ENCODE measurements at regions not wholly inside any gene's neighbourhood (a gene's known extent, or its start where the extent isn't known, plus 50 kb on each side); places are given as distances from the start of the nearest gene placed in this dataset.

DNA sequence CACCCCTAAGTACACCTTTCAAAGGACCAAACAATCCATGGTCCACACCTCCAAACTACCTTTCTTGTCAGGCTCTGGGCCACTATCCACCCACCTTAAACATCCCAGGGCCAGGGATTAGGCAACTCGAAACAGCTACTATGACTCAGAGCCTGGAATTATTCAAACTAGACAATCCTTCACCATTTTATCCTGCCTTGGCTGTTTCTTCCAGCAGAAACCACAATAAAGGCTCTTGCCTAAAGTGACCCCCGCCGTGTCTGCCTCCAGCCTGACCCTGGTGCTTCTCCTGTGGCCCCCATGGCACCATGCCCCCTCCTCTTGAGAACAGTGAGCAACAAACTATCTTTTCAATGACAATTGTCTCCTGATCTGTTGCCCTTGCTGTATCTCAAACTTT, 195.5 kb downstream of the EPM2A start:
- H3K4me1 ChIP-seq (ENCODE audit: insufficient read depth, low read length), result no peaks in the 10 kb centered on the region
- H2BK20ac ChIP-seq (ENCODE audit: low read depth, low read length, poor library complexity, severe bottlenecking), result no peak overlapping the region
- no peak overlapping the region for H3K9ac ChIP-seq (ENCODE audit: extremely low read depth, insufficient read length, low read length)
- H3T11ph ChIP-seq (ENCODE audit: low read length), result no peak overlapping the region
- no CpG with 5 or more reads among the region's 3 CpGs for WGBS (ENCODE audit: extremely low coverage, insufficient read length, low lambda C conversion rate)
- Mint-ChIP-seq H3K27ac (no peak overlapping the region), H3K27me3 (ENCODE audit: low read depth) (peaks cover 27% of the 10 kb centered on the region), H3K4me3 (no peak overlapping the region), H3K9me3 (no peaks in the 10 kb centered on the region), H3K4me1 (peaks cover 5% of the 10 kb centered on the region in 2 experiments; a peak in 1 of 4 replicates), H3K36me3 (ENCODE audit: insufficient read depth in 1 of 3, low read depth in 3 of 3) (no peaks in the 10 kb centered on the region)
- H3K4me2 ChIP-seq (ENCODE audit: insufficient read depth, insufficient read length, low read length), result no peak overlapping the region
- no peak overlapping the region for H2BK5ac ChIP-seq (ENCODE audit: insufficient read length, low read length)
- DNase-seq, result no peak
- no peaks in the 10 kb centered on the region for H3K79me1 ChIP-seq (ENCODE audit: insufficient read depth, low read depth, low read length, poor library complexity, severe bottlenecking)
- H3K9me3 ChIP-seq (ENCODE audit: control insufficient read depth, low read depth, low read length), result no peaks in the 10 kb centered on the region
- H3K27me3 ChIP-seq (ENCODE audit: insufficient read depth, low read length), result peaks cover 5% of the 10 kb centered on the region; the same call in 1 of the 2 replicates
- H3K23me2 ChIP-seq (ENCODE audit: insufficient read length, low read depth, low read length, poor library complexity, severe bottlenecking), result no peaks in the 10 kb centered on the region
- H3K56ac ChIP-seq (ENCODE audit: insufficient read length, low read depth, low read length), result no peak overlapping the region
- H2AFZ ChIP-seq (ENCODE audit: low read length), result no peak overlapping the region
- H3K79me2 ChIP-seq (ENCODE audit: insufficient read depth, low read length), result no peaks in the 10 kb centered on the region
- no peak overlapping the region for H3K4ac ChIP-seq (ENCODE audit: low read depth, low read length)
- H2AK5ac ChIP-seq (ENCODE audit: insufficient read length, low read length), result no peak overlapping the region
- TF ChIP-seq, protein P1, sequence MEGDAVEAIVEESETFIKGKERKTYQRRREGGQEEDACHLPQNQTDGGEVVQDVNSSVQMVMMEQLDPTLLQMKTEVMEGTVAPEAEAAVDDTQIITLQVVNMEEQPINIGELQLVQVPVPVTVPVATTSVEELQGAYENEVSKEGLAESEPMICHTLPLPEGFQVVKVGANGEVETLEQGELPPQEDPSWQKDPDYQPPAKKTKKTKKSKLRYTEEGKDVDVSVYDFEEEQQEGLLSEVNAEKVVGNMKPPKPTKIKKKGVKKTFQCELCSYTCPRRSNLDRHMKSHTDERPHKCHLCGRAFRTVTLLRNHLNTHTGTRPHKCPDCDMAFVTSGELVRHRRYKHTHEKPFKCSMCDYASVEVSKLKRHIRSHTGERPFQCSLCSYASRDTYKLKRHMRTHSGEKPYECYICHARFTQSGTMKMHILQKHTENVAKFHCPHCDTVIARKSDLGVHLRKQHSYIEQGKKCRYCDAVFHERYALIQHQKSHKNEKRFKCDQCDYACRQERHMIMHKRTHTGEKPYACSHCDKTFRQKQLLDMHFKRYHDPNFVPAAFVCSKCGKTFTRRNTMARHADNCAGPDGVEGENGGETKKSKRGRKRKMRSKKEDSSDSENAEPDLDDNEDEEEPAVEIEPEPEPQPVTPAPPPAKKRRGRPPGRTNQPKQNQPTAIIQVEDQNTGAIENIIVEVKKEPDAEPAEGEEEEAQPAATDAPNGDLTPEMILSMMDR (conservative IDR thresholded peaks at IDR 0.05), result no peak
- H4K5ac ChIP-seq (ENCODE audit: insufficient read length, low read depth, low read length), result no peak overlapping the region
- H3K27ac ChIP-seq (ENCODE audit: insufficient read length, low read depth, low read length), result no peak overlapping the region
- no peak overlapping the region for H3K14ac ChIP-seq (ENCODE audit: insufficient read depth, low read length)
- no peak overlapping the region for H2BK12ac ChIP-seq (ENCODE audit: insufficient read length, low read depth, low read length)
- H4K91ac ChIP-seq (ENCODE audit: insufficient read length, low read depth, low read length), result no peak overlapping the region
- no peak overlapping the region for H2BK120ac ChIP-seq (ENCODE audit: low read depth, low read length, poor library complexity, severe bottlenecking)
- no peak overlapping the region for H3K18ac ChIP-seq (ENCODE audit: insufficient read length, low read depth, low read length)
- no peak overlapping the region for H2BK15ac ChIP-seq (ENCODE audit: low read depth, low read length)
- H4K20me1 ChIP-seq (ENCODE audit: control insufficient read depth, insufficient read depth, insufficient read length), result no peaks in the 10 kb centered on the region
- H4K8ac ChIP-seq (replicated peaks; ENCODE audit: insufficient read length, low read depth, low read length), result no peak overlapping the region
- H3K23ac ChIP-seq (ENCODE audit: insufficient read length, low read depth, low read length), result no peak overlapping the region

Data from H9 (cell line).